ENCODE measurements at regions not wholly inside any gene's neighbourhood (a gene's known extent, or its start where the extent isn't known, plus 50 kb on each side); places are given as distances from the start of the nearest gene placed in this dataset.

- no peak for DNase-seq (ENCODE audit: low read depth)
Measured at GRCh38 chr11:70725739-70726138, 327.4 kb downstream of the CTTN start.

GRCh38 chr11:70727021-70727420 lies 328.7 kb downstream of the CTTN start:
- DNase-seq (ENCODE audit: low read depth), result no peak

- DNase-seq (ENCODE audit: low read depth), result no peak
Measured at GRCh38 chr11:70727899-70728620, 329.7 kb downstream of the CTTN start.

GRCh38 chr11:70729949-70730348 lies 331.6 kb downstream of the CTTN start:
- DNase-seq (ENCODE audit: low read depth), result no peak

GRCh38 chr11:70730411-70730810 lies 332.1 kb downstream of the CTTN start:
- no peak for DNase-seq (ENCODE audit: low read depth)

GRCh38 chr11:70731271-70732022 lies 333.1 kb downstream of the CTTN start:
- no peak for DNase-seq (ENCODE audit: low read depth)

- DNase-seq (ENCODE audit: low read depth), result no peak
Measured at GRCh38 chr11:70732023-70732880, 333.9 kb downstream of the CTTN start.

- DNase-seq (ENCODE audit: low read depth), result no peak
Measured at GRCh38 chr11:70732881-70733196, 334.5 kb downstream of the CTTN start.

GRCh38 chr11:70733327-70734325 lies 335.3 kb downstream of the CTTN start:
- DNase-seq (ENCODE audit: low read depth), result no peak

GRCh38 chr11:70734379-70734778 lies 336.1 kb downstream of the CTTN start:
- no peak for DNase-seq (ENCODE audit: low read depth)

- DNase-seq (ENCODE audit: low read depth), result no peak
Measured at GRCh38 chr11:70734911-70735310, 336.6 kb downstream of the CTTN start.

- no peak for DNase-seq (ENCODE audit: low read depth)
Measured at GRCh38 chr11:70735976-70736375, 337.6 kb downstream of the CTTN start.

- DNase-seq (ENCODE audit: low read depth), result no peak
Measured at GRCh38 chr11:70736461-70736860, 338.1 kb downstream of the CTTN start.

- no peak for DNase-seq (ENCODE audit: low read depth)
Measured at GRCh38 chr11:70736937-70737640, 338.8 kb downstream of the CTTN start.

- no peak for DNase-seq (ENCODE audit: low read depth)
Measured at GRCh38 chr11:70737816-70738630, 339.7 kb downstream of the CTTN start.

- no peak for DNase-seq (ENCODE audit: low read depth)
Measured at GRCh38 chr11:70738661-70739060, 340.3 kb downstream of the CTTN start.

- no peak for DNase-seq (ENCODE audit: low read depth)
Measured at GRCh38 chr11:70739091-70739490, 340.8 kb downstream of the CTTN start.

GRCh38 chr11:70739811-70740487 lies 341.6 kb downstream of the CTTN start:
- DNase-seq (ENCODE audit: low read depth), result no peak

GRCh38 chr11:70740488-70740851 lies 342.1 kb downstream of the CTTN start:
- DNase-seq (ENCODE audit: low read depth), result no peak

GRCh38 chr11:70741085-70741484 lies 342.8 kb downstream of the CTTN start:
- DNase-seq (ENCODE audit: low read depth), result no peak

Data from activated T-cell treated with anti-CD3 and anti-CD28 coated beads for 1 hour (primary cell).